ENCODE measurements at regions not wholly inside any gene's neighbourhood (a gene's known extent, or its start where the extent isn't known, plus 50 kb on each side); places are given as distances from the start of the nearest gene placed in this dataset.

DNA sequence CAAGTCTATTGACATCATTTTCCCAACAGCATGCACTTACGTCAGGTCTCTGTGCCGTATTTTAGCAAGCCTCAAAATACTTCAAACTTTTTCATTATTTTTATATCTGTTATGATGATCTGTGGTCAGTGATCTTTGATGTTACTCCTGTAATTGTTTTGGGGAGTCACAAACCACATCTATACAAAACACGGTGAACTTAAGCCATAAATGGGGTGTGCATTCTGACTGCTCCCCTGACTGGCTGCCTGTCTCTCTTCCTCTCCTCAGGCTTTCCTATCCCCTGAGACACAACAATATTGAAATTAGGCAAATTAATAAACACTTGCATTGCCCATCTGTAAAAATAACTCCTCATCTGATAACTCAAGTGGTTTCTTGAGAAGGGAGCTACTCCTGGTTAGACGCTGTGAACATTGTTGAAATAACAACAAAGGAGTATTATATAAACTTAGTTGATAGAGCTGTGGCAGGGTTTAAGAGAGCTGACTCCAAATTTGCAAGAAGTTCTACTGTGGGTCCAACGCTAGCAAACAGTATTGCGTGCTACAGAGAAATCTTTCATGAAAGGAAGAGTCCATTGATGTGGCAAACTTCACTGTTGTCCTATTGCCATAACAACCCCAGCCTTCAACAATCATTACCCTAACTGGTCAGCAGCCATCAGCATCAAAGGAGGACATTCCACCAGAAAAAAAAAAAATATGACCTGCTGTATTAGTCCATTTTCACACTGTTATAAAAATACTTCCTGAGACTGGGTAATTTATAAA lies 105.8 kb upstream of the DSCAM start:
- no peaks in the 10 kb centered on the region for H3K27me3 ChIP-seq
- TF ChIP-seq, protein P1, sequence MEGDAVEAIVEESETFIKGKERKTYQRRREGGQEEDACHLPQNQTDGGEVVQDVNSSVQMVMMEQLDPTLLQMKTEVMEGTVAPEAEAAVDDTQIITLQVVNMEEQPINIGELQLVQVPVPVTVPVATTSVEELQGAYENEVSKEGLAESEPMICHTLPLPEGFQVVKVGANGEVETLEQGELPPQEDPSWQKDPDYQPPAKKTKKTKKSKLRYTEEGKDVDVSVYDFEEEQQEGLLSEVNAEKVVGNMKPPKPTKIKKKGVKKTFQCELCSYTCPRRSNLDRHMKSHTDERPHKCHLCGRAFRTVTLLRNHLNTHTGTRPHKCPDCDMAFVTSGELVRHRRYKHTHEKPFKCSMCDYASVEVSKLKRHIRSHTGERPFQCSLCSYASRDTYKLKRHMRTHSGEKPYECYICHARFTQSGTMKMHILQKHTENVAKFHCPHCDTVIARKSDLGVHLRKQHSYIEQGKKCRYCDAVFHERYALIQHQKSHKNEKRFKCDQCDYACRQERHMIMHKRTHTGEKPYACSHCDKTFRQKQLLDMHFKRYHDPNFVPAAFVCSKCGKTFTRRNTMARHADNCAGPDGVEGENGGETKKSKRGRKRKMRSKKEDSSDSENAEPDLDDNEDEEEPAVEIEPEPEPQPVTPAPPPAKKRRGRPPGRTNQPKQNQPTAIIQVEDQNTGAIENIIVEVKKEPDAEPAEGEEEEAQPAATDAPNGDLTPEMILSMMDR (IDR thresholded peaks at IDR 0.05; ENCODE audit: low read depth, low read length), result no peak
- no peak overlapping the region for H3K4me3 ChIP-seq (ENCODE audit: low read depth, low read length)
- no peak for DNase-seq
- H3K36me3 ChIP-seq, result no peaks in the 10 kb centered on the region
- H3K9me3 ChIP-seq, result no peaks in the 10 kb centered on the region
- no peaks in the 10 kb centered on the region for H3K4me1 ChIP-seq

DNA sequence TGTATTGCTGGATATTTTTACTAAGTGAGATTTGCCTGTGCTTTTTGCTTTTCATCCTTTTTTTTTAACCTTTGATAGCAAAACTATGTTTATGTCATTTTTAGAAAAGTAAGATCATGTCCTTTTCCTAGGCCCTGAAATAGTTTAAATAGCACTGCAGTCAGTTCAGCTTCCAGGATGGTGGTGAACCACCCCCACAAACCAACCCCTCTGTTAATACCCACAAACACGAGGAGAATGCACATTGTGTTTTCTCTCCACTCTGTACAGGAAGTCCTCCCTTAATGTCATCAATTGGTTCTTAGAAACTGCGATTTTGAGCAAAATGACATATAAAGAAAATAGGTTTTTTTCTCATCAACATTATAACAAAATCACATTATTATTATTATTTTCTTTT lies 117.7 kb upstream of the DSCAM start:
- no peak for DNase-seq
- TF ChIP-seq, protein P1 (IDR thresholded peaks at IDR 0.05; ENCODE audit: low read depth, low read length), result no peak
- Histone ChIP-seq H3K36me3 (no peaks in the 10 kb centered on the region), H3K27me3 (no peaks in the 10 kb centered on the region), H3K9me3 (peaks cover 2% of the 10 kb centered on the region; the same call in 1 of the 2 replicates), H3K4me3 (ENCODE audit: low read depth, low read length) (no peak overlapping the region), H3K4me1 (no peaks in the 10 kb centered on the region)

DNA sequence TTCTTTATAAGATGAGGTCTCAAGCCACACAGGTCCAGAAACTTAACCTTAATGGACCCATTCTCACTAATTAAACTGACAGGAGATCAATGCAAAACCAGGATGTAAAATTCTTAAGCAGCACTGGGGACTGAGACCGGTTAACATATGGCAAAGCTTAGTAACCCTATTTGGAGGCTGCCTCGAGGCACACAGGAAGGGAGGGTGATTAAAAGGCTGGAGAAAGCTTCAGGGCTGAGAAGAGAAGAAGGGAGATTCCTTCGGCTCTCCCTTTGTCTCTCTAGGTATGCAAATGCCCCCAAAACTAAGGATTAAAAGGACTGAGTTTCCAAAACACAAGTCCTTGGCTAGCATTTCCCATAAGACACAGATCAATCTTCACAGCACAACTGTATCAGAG lies 120.8 kb upstream of the DSCAM start:
- Histone ChIP-seq H3K27me3 (no peaks in the 10 kb centered on the region), H3K4me3 (ENCODE audit: low read depth, low read length) (no peak overlapping the region), H3K36me3 (no peaks in the 10 kb centered on the region), H3K4me1 (no peaks in the 10 kb centered on the region), H3K9me3 (peaks cover 2% of the 10 kb centered on the region; the same call in 1 of the 2 replicates)
- DNase-seq, result no peak
- TF ChIP-seq, protein P1 (IDR thresholded peaks at IDR 0.05; ENCODE audit: low read depth, low read length), result no peak

DNA sequence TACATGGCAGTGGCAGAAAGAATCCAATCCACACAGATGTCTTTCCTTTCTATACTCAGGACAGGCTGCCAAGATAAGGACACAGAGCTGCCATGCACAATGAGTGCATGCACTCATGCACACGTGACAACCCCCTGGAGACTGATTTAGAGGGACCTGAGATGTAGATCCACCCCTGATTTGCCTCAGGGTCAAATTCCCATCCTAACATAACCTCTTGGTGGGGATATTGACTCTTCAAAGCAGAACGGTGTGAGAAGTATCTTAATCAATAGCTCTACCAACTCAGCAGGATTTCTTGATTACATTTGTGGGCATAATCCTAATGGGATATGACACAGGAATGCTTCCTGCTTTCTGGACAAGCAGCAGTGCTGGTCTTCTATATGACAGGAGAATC lies 125.2 kb upstream of the DSCAM start:
- Histone ChIP-seq H3K27me3 (no peaks in the 10 kb centered on the region), H3K4me3 (ENCODE audit: low read depth, low read length) (no peak overlapping the region), H3K9me3 (no peaks in the 10 kb centered on the region; the same call in 1 of the 2 replicates), H3K36me3 (no peaks in the 10 kb centered on the region), H3K4me1 (no peaks in the 10 kb centered on the region)
- TF ChIP-seq, protein P1 (IDR thresholded peaks at IDR 0.05; ENCODE audit: low read depth, low read length), result no peak
- no peak for DNase-seq

DNA sequence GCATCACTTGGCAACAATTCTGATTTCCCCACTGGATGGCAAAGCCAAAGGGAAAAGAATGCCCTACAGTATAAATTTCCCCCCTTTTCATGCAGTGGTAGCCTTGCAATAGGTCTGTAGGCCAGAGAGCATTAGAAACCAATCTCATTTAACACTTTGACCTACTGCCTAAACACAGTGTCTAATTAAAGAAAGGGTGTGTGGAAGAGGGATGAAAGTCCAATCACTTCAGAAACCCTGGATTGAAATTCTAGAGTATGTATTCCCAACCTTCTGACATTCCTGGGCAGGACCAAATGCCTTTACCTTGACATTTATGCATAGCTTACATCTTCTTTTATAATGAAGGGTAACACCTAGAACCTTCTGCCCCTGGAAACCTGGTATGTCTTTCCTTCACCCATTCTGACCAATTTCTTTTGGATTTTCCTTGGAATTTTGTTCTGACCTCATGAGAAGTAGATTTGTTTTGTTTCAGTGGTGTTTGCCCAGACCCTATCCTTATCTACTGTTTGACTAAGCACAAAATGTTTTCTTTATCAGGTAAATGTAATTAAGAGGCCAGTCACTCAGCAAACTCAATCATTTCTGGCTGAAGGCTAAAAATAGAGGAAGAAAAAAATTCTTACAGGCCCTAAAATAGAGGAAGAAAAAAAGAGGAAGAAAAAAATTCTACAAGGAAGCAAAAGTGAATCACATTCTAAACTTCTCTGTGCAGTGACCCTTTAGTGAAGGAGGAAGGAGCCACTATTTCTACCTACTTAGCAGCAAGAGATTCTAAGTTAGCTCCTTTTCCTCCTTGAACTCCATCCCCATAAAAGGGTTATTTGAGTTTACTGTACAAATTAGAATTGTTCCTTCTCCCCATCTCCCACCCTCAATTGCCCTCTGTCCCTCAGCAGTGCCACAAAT lies 129.5 kb upstream of the DSCAM start:
- TF ChIP-seq, protein P1 (IDR thresholded peaks at IDR 0.05; ENCODE audit: low read depth, low read length), result no peak
- no peaks in the 10 kb centered on the region for H3K27me3 ChIP-seq
- DNase-seq, result no peak

More for the DNA sequence above, 129.5 kb upstream of the DSCAM start:
- H3K9me3 ChIP-seq, result no peaks in the 10 kb centered on the region
- H3K4me1 ChIP-seq, result no peaks in the 10 kb centered on the region
- H3K36me3 ChIP-seq, result no peaks in the 10 kb centered on the region
- no peak overlapping the region for H3K4me3 ChIP-seq (ENCODE audit: low read depth, low read length)
